Keratinocyte (primary cell): ENCODE measurements at regions not wholly inside any gene's neighbourhood (a gene's known extent, or its start where the extent isn't known, plus 50 kb on each side); places are given as distances from the start of the nearest gene placed in this dataset.

Experiments
- DNase-seq: peaks from one replicate; pipeline ENCODE4 v3.0.0-alpha.2; 2011; ENCODE audit warnings: low read depth, missing footprints, low spot score
- FAIRE-seq: peaks from 2 replicates; lab custom pipeline; 2011; peaks lifted over from hg19 to GRCh38; lab: Jason Lieb, UNC
- H2AFZ ChIP-seq: 2 replicates; pipeline ENCODE4 v1.6.0; 2012; ENCODE audit warnings: low read length, control low read depth, inconsistent platforms; ENCODE audit not compliant: control insufficient read depth
- H3K27ac ChIP-seq: 2 replicates; pipeline ENCODE4 v1.5.1; 2011; ENCODE audit warnings: low read length; ENCODE audit not compliant: control insufficient read depth, insufficient read depth
- H3K27me3 ChIP-seq: 3 replicates; pipeline ENCODE4 v1.6.0; 2011; ENCODE audit warnings: low read length; ENCODE audit not compliant: control insufficient read depth, insufficient read depth; ENCODE audit errors: extremely low read depth
- H3K36me3 ChIP-seq, 2 experiments: 2 replicates in 1 of 2; 3 replicates in 1 of 2; pipeline ENCODE4 v1.5.1; 2011; ENCODE audit warnings: low read length in 2 of 2, mild to moderate bottlenecking in 1 of 2; ENCODE audit not compliant: control insufficient read depth in 2 of 2, insufficient read depth in 2 of 2; ENCODE audit errors: extremely low read depth in 1 of 2
- H3K4me1 ChIP-seq: 3 replicates; pipeline ENCODE4 v1.5.1; 2011; ENCODE audit warnings: low read length; ENCODE audit not compliant: control insufficient read depth, insufficient read depth; ENCODE audit errors: extremely low read depth
- H3K4me2 ChIP-seq: 3 replicates; pipeline ENCODE4 v1.6.0; 2011; ENCODE audit warnings: low read depth, low read length; ENCODE audit not compliant: control insufficient read depth, insufficient read depth; ENCODE audit errors: extremely low read depth
- H3K4me3 ChIP-seq, 3 experiments: fragments of 200-600 bp in 1 of 3; sonication (generic) in 1 of 3; 2 replicates in 2 of 3; 3 replicates in 1 of 3; pipeline ENCODE4 v1.5.1; 2011 to 2016; ENCODE audit warnings: low read length in 3 of 3, mild to moderate bottlenecking in 3 of 3, control low read depth in 2 of 3, inconsistent platforms in 1 of 3, low read depth in 1 of 3, mixed read lengths in 1 of 3, mixed run types in 1 of 3, moderate library complexity in 1 of 3; ENCODE audit not compliant: control insufficient read depth in 2 of 3, insufficient read depth in 2 of 3; ENCODE audit errors: extremely low read depth in 1 of 3
- H3K79me2 ChIP-seq: 2 replicates; pipeline ENCODE4 v1.6.0; 2012; ENCODE audit warnings: low read length; ENCODE audit not compliant: control insufficient read depth, insufficient read depth
- H3K9ac ChIP-seq: 3 replicates; pipeline ENCODE4 v1.6.0; 2011; ENCODE audit warnings: low read length; ENCODE audit not compliant: control insufficient read depth, insufficient read depth; ENCODE audit errors: extremely low read depth
- H3K9me1 ChIP-seq: 3 replicates; pipeline ENCODE4 v1.6.0; 2011; ENCODE audit warnings: low read length; ENCODE audit not compliant: control insufficient read depth, insufficient read depth; ENCODE audit errors: extremely low read depth
- H3K9me3 ChIP-seq: 2 replicates; pipeline ENCODE4 v1.5.1; 2012; ENCODE audit warnings: low read depth, low read length; ENCODE audit not compliant: control insufficient read depth
- H4K20me1 ChIP-seq: 3 replicates; pipeline ENCODE4 v1.6.0; 2011; ENCODE audit warnings: low read length; ENCODE audit not compliant: control insufficient read depth, insufficient read depth; ENCODE audit errors: extremely low read depth
- EZH2 ChIP-seq: IDR thresholded peaks from one replicate; pipeline ENCODE4 v1.6.1; 2012; ENCODE audit warnings: inconsistent platforms, mild to moderate bottlenecking, low read length, moderate library complexity
- dilution Hi-C: fragments of 300-500 bp; cut with MboI; formaldehyde crosslinking; loops from one replicate; pipeline ENCODE4 v1.7.0; 2020; ENCODE audit warnings: low sequenced_read_pairs; ENCODE audit not compliant: extremely low pct_ligation_motif_present
- TF ChIP-seq, protein P1 (sequence below), 3 experiments: IDR thresholded peaks in 1 of 3; conservative IDR thresholded peaks in 1 of 3; optimal IDR thresholded peaks in 1 of 3; 2 replicates in 2 of 3; 3 replicates in 1 of 3; pipeline versions ENCODE3 to v1.5.1; 2011; ENCODE audit warnings: low read length in 3 of 3, mild to moderate bottlenecking in 3 of 3, moderate library complexity in 2 of 3, control low read depth in 1 of 3, inconsistent platforms in 1 of 3; ENCODE audit not compliant: insufficient read depth in 2 of 3; ENCODE audit errors: extremely low read depth in 1 of 3

DNA sequence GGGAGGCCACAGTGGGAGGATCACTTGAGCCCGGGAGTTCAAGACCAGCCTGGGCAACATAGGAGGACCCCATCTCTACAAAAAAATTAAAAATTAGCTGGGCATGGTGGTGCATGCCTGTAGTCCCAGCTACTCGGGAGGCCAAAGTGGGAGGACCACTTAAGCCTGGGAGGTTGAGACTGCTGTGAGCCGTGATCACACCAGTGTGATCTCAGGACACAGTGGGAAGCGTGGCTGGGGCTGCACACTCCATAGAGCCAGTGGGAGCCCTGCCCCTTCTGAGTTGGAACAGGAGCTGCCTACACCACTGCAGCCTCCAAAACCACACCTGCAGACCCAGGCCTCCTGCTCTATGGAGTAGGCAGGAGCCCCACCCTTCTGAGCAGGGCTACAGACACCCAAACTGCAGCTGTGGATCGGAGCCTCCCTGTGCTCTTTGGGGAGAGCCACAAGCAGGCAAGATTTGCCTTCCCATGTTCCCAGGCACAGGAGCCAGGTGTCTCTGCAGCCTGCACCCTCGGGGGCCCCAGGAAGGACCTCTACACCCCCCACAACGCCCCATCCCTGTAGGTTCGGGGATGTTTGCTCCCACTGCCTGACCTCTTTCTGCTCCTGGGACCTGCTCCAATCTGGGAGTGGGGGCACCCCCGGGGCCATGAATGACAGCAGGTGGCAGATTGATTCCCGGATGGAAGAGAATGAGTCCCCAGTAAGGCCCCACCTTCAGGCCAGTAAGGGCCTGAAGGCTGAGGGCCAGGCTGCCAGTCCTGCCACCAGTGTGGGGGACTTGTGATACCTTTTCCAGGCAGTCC is 245.4 kb downstream of the BUD13 start:
- no peak overlapping the region for H3K27ac ChIP-seq
- no peak for TF ChIP-seq EZH2
- TF ChIP-seq, protein P1, sequence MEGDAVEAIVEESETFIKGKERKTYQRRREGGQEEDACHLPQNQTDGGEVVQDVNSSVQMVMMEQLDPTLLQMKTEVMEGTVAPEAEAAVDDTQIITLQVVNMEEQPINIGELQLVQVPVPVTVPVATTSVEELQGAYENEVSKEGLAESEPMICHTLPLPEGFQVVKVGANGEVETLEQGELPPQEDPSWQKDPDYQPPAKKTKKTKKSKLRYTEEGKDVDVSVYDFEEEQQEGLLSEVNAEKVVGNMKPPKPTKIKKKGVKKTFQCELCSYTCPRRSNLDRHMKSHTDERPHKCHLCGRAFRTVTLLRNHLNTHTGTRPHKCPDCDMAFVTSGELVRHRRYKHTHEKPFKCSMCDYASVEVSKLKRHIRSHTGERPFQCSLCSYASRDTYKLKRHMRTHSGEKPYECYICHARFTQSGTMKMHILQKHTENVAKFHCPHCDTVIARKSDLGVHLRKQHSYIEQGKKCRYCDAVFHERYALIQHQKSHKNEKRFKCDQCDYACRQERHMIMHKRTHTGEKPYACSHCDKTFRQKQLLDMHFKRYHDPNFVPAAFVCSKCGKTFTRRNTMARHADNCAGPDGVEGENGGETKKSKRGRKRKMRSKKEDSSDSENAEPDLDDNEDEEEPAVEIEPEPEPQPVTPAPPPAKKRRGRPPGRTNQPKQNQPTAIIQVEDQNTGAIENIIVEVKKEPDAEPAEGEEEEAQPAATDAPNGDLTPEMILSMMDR (optimal IDR thresholded peaks at IDR 0.05 in 1 of 3, IDR thresholded peaks at IDR 0.05 in 1 of 3, conservative IDR thresholded peaks at IDR 0.05 in 1 of 3; ENCODE audit: extremely low read depth in 1 of 3, insufficient read depth in 2 of 3, low read length in 3 of 3), result no peak
- dilution Hi-C loops, result no loop called here
- H4K20me1 ChIP-seq, result no peaks in the 10 kb centered on the region
- FAIRE-seq, result no peak
- H3K36me3 ChIP-seq, result no peaks in the 10 kb centered on the region
- H3K4me2 ChIP-seq, result no peak overlapping the region
- no peaks in the 10 kb centered on the region for H3K79me2 ChIP-seq
- no peak overlapping the region for H3K9ac ChIP-seq
- H3K9me3 ChIP-seq, result no peaks in the 10 kb centered on the region
- H3K9me1 ChIP-seq, result no peaks in the 10 kb centered on the region
- H3K4me3 ChIP-seq, result no peak overlapping the region
- peaks cover 4% of the 10 kb centered on the region for H3K27me3 ChIP-seq
- DNase-seq, result no peak
- H3K4me1 ChIP-seq, result no peaks in the 10 kb centered on the region
- no peak overlapping the region for H2AFZ ChIP-seq

DNA sequence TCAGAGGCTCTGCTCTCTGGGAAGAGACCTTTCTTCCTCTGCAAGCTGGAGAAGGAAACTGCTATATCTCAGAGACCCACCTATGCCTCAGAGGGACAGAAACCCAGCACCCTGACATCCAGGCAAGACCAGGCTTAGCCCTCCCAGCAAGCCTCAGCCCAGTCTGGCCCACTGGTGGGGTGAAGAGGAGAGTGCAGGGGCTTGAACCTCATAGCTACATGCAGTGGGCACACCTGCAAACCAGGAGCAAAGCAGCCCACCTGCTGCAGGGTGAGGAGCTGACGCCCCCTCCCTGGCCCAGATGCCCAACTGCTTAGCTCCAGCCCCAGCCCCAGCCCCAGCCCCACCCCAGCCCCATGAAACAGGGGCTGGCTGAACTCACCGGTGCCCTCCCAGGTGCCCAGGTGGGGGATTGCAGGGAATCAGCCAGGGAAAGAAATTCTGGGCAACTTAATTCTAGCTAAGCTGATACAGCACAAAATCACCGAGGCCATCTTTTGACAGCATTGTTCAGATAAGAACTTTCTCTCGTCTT is 246.8 kb downstream of the BUD13 start:
- TF ChIP-seq, protein P1 (optimal IDR thresholded peaks at IDR 0.05 in 1 of 3, IDR thresholded peaks at IDR 0.05 in 1 of 3, conservative IDR thresholded peaks at IDR 0.05 in 1 of 3; ENCODE audit: extremely low read depth in 1 of 3, insufficient read depth in 2 of 3, low read length in 3 of 3), result no peak
- no peak for TF ChIP-seq EZH2
- FAIRE-seq (no peak), DNase-seq (no peak)
- no peaks in the 10 kb centered on the region for H3K9me3 ChIP-seq
- H3K4me1 ChIP-seq, result no peaks in the 10 kb centered on the region
- no peak overlapping the region for H3K4me3 ChIP-seq
- H3K79me2 ChIP-seq, result no peaks in the 10 kb centered on the region
- no peaks in the 10 kb centered on the region for H3K36me3 ChIP-seq
- dilution Hi-C loops, result no loop called here
- H4K20me1 ChIP-seq, result no peaks in the 10 kb centered on the region
- H3K4me2 ChIP-seq, result no peak overlapping the region
- H3K9me1 ChIP-seq, result no peaks in the 10 kb centered on the region
- no peak overlapping the region for H3K27ac ChIP-seq
- no peaks in the 10 kb centered on the region for H3K27me3 ChIP-seq
- no peak overlapping the region for H3K9ac ChIP-seq
- no peak overlapping the region for H2AFZ ChIP-seq
